ENCODE measurements at regions not wholly inside any gene's neighbourhood (a gene's known extent, or its start where the extent isn't known, plus 50 kb on each side); places are given as distances from the start of the nearest gene placed in this dataset.

DNA sequence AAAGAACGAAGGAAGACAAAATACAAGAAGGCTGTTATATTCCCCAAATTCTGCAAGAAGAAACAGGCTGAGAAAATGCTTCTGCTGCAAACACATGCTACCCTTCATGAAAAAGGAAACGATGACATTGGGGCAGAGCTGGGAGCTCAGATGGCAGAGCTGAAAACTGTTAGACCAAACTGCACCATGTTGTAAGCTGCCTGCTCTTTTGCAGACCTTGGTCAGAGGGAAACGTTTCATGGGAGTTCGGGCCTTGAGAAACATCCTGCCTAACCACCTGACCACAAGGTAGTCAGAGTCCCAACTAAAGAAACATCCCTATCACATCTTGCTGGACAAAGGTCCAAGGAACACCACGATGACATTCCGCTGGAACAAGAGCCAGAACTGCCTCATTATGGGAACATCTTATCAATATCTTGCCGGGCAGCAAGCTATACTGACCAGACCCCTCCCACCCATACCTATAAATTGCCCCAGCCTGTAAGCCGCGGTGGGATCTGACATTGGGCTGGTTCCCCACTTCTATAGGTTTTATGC is 110.7 kb upstream of the CTSC start:
- no peak for DNase-seq (ENCODE audit: low read depth in 3 of 3)

DNA sequence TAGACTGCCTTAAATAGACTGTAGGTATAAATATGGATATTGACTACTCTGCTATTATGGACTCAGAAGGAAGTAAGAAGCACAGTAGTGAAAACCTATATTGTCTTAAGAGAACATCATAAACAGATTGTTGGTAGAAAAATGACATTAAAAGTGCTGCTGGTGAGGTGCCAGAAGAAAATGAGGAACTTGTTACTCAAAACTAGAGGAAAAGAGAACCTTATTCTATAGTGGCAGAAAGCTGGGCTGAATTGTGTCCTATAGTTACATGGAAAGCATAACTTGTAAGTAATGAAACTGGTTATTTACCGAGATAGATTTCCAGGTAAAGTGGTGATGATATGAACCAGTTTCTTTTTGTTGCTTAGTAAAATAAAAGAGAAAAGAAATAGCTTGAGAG is 109.7 kb upstream of the CTSC start:
- no peak for DNase-seq (ENCODE audit: low read depth in 3 of 3)

DNA sequence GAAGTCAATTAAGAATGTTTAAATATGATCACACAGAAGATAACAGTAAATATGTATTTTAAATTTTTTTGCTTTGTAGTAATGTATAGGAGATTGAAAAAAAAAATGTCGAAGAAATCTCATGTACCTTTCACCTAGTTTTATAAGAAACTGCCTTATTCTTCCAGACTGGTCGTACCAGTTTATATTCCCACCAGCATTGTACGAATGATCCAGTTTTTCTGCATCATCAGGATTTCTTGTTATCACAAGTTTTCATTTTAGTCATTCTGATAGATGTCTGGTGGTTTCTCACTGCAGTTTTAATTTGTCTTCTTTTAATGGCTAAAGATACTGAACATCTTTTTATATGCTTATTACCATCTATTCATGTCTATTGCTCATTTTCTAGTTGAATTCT is 101.8 kb upstream of the CTSC start:
- no peak for DNase-seq (ENCODE audit: low read depth in 3 of 3)

DNA sequence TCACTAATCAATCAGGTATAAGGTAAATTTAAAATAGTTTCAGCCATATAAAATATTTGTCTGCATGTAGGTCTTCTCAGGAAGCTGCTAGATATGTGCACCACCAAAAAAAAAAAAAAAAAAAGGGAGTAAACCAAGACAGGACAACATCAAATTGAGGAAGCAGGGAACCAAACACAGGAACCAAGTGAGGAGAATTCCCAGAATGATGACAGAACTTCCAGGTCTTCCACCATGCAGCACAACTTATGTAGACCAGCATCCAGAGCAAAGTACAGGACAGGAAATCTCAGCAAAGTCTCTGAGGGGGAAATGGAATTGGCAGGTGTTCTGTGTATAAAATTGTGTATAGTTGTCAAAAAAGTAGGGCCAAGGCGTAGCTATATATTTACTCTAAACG is 101.2 kb upstream of the CTSC start:
- DNase-seq (ENCODE audit: low read depth in 3 of 3): no peak

DNA sequence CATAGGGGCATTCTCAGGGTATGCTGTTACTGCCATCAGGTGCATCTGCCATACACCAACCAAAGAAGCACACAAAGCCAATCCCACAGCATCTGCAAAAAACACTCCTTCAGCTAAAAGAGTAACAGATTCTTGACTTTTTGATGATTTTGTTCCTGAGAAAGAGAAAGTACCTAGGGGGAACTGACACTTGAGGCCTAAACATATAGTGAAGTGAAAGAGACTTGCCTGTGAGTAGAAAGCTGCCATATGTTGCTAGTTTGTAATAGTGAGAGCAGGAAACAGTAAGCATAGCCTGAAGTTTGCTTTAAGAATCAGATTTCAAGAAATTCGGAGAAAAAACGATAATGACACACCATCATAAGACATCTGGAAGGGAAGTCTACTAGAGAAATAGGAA is 97.9 kb upstream of the CTSC start:
- no peak for DNase-seq (ENCODE audit: low read depth in 3 of 3)

DNA sequence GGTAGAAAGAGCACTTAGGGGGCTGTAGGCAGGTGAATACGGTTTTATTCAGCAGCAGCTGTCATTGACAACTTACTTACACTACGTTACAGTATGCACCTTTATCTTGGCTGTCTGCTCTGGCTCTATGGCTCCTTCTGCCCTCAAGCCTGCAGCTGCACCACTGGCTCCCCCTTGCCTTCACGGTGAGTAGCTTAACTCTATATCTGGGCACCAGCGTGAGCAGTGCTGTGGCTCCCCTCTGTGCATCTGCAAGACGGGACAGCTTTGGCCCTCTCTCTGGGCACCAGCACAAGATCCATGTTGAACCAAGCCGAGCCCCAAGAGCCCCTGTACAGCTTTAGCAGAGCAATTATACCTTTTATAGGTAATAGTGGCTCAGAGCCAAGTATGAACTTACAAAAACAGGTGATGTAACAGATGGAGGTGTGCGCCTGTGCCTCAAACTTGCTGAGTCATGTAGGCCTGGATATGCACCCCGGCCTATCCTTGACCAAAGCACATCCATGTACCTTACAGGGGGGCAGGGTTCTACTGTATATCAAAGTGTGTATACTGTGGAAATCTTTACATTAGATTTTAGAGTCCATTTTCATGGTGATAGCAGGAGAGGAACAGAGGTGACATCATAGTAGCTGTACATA is 96.9 kb upstream of the CTSC start:
- DNase-seq (ENCODE audit: low read depth in 3 of 3): no peak

DNA sequence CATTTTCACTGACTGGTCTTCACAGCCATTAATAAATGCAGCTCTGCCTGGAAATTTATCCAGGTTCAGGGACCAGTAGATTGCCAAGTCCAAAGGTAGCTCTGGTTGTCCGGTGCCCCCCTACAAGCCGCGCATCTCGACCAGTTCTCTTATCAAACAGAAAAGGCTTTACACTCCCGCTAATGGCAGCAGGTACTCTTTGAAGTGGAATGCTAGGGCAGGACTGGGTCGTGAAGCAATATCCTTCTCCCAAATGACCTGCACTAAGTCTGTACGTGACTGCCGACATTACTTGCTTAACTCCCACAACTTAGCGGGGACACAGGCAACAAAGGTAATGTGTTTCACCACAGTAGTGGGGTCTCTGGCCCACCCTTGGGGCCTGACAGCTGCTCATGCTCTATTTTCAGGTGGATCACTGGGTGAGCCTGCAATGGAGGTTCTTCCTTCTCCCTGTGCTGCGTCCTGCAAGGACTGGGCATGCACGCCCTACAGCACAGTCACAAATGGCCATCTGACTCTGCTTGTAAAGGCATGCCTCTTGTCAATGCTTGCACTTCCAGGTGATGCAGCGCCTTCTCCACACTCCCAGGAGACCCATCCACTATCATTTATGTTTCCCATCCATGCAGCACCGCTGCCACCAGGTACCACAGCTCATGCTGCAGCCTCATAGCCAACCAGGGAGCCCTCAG is 96.1 kb upstream of the CTSC start:
- DNase-seq (ENCODE audit: low read depth in 3 of 3): no peak

DNA sequence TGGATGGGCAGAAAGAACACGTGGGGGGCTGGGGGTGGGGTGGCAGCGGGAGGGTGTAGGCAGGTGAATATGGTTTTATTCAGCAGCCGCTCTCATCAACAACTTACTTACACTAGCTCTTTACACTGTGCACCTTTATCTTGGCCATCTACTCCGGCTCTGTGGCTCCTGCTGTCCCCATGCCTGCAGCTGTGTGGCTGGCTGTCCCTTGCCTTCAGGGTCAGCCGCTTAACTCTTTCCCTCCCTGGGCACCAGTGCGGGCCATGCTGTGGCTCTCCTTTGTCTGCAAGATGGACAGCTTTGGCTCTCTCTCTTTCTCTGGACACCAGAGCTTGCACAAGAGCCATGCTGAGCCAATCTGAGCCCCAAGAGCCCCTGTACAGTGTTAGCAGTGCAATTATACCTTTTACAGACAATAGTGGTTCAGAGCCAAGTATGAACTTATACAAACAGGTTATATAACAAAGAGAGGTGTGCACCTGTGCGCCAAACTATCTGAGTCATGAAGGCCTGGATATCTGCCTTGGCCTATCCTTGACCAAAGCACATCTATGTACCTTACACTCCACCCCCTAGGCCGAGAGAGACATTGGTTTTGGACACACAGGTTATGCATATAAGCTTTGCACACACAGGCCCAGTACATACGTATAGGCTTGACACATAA is 94.3 kb upstream of the CTSC start:
- no peak for DNase-seq (ENCODE audit: low read depth in 3 of 3)

DNA sequence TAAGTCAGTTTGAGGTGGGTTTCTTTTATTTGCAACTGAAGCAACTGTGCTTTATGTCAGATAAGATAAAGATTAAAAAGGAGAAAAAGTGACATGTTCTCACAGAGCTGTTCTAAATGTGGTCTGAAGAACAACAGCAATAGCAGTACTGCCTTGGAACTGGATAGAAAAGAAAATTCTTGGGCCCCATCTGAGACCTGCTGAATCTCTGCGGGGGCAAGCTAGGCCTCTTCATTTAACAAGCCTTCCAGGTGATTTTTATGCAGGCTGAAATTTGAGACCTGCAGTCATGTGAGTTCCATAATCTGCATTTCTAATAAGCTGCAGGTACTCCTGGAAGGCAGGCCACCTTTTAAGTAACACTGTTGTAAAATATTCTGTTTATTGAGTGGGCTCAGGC is 91.4 kb upstream of the CTSC start:
- DNase-seq (ENCODE audit: low read depth in 3 of 3): no peak

DNA sequence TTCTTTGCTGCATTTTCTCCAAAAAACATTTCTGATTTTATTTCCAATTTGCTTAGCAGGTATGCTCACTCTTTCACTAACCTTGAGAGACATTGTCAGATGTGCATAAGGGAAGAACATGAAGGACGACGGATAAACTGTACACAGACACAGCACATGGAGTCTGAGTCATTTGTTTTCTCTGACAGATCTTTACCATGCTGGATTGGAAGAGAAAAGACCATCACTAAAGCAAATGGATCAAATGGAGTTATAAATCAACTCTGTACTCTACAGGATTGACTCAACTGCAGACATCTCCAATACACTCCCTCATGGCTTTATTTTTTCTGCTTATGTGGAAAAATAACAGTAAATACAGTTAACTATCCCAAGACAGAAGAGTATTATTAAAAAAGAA is 90.2 kb upstream of the CTSC start:
- no peak for DNase-seq (ENCODE audit: low read depth in 3 of 3)

DNA sequence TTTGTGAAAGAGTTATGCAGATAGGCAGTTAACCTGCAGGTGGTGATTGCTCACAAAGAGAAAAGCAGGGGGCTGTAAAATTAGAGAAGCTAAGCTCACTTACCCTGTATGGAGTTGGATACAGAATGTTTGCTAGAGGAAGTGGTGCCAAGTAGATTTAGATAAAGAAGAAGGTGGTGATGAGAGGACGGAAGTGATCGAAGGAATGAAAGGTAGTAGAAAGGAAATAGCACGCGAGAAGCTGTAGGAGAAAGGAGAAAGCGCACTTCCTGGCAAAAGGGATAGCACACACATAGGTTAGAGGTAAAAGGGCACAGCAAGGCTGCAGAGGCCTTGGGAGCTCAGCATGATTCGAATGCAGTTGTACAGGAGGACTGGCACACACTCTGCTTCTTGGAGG is 87.3 kb upstream of the CTSC start:
- no peak for DNase-seq (ENCODE audit: low read depth in 3 of 3)

DNA sequence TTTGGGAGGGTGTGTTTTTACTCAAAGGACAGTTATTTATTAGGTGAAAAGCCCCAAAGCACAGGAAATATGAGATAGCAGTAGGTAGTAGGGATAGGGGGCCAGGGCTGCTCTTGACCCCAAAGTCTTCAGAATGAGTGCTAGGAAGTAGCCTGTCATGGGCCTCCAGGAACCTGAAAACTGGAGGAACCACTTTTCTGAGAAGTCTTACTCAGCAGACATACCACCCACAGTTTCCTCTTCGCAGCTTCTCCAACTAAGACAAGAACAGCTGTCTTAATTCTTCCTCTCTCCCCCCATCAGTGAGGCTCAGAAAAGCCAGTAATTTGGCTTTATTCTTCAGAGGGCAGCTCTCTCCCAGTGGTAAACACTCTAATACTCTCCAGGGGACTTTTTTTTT is 84.0 kb upstream of the CTSC start:
- DNase-seq (ENCODE audit: low read depth in 3 of 3): peak in 2 of 3 experiments; percentile 2 to 19

DNA sequence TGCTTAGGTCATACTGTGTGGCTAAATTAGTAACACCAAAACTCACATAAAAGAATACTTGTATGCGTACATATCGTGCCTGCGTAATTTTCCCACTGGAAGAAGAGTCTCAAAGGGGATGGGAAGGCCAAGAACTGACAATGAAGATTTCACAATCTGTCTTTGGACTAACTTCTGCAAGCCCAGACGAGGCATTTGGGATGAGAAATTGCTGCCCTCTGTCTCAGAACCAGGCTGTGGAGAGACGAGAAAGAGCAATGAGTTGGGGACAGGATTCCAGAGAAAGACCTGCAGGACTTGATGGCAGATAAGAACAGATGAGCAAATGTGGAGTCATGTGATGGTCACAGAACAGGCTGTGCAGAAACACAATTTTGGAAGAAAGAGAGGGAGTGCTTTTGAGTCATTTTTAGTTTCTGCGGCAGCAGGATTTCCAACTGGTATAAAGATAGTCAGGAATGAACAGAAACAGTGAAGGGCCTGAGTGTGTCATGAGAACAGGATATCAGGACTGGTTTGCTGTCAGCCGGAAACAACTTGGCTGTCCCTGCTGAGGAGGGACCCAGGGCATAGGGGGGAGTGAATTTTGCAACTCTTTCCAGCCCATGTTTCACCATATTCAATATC is 82.7 kb upstream of the CTSC start:
- DNase-seq (ENCODE audit: low read depth in 3 of 3): no peak

DNA sequence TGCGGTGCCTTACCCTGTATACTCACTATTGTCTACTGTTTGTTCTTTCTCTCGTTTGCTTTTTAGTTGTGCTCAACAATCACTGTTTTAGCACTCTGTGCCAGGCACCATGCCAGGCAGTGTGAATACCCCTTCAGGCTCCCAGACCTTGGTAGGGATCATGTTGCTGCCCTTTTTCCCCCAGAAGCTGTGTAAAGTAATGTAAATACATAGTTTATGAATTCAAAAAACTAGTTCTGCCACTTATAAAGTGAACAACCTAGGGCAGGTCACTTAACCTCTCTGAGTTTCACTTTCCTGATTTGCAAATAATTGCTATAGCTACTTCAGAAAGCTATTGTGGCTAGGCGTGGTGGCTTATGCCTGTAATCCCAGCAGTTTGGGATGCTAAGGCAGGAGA is 81.0 kb upstream of the CTSC start:
- no peak for DNase-seq (ENCODE audit: low read depth in 3 of 3)

DNA sequence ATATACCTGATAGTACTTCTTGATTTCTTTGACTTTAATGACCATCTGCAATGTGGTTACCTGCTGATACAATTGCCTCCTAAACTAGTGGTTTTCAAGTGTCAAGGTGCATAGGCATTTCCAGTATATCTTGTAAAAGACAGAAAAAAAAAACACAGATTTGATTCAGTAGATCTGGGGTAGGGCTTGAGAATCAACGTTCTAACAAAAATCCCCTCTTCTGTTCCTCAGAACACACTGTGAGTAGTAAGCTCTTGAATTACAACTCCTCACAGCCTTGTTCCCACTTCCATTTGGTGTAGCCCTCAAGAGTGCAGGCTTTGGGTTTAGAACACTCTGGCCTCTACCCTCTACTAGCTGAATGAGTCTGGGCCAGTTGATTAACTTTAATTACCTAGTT is 78.0 kb upstream of the CTSC start:
- no peak for DNase-seq (ENCODE audit: low read depth in 3 of 3)

DNA sequence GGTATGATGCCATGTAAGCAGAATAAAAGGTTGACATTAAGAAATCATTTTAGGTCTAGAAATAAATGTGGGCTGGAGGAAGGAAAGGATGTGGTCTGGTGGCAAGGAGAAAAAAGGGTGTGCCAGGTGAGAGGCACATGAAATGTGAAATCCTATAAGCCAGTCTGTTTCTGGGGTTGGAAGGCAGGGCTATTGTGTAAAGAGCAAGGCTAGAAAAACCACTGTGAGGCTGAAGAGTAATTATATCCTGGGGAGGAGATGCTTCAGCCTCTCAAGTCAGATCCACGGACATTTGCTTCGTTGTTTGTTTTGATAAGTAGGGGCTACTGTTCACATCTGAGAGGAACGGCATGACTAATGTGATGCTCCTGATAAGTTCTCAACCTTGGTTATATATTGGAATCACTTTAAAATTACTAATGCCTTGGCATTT is 77.5 kb upstream of the CTSC start:
- DNase-seq (ENCODE audit: low read depth in 3 of 3): no peak

DNA sequence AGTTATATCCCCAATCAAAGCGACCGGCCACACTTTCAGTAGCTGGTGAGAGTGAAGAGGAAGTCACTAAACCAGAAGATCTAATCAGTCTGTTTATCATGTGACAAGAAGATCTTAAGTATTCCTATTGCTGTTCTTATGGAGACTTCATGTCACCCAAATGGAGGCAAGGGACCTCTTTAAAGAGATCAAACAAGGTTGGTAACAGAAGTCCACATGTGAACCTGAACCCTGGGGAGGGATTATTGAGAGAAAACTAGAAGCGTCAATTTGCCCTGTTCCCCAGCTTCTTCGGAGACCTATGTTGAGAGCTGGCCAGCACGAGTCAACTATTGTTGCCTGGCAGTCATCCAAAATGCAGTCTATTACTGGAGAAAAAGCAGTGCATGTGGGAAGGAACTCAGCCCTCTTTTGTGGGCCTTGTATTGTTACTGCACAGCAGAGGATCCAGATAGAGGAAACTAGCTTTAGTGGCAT is 76.9 kb upstream of the CTSC start:
- DNase-seq (ENCODE audit: low read depth in 3 of 3): no peak

DNA sequence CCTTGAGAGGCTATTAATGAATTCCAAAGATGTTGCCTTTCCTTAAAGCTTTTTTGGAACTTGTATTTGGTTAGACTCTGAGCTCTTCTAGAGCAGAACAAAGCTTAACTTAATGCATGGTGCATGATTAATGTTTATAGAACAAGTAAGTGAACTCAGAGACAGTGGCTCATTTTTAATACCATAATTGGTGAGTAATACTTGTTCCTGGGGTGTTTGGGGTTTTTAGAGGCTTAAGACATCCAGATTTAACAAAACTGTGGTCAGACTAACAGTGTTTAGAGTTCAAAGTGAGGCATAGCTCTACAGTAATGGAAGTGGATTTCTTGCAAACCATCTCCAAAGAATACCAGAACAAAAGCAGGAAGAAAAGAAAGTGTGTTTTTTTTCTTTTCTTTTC is 73.7 kb upstream of the CTSC start:
- no peak for DNase-seq (ENCODE audit: low read depth in 3 of 3)

DNA sequence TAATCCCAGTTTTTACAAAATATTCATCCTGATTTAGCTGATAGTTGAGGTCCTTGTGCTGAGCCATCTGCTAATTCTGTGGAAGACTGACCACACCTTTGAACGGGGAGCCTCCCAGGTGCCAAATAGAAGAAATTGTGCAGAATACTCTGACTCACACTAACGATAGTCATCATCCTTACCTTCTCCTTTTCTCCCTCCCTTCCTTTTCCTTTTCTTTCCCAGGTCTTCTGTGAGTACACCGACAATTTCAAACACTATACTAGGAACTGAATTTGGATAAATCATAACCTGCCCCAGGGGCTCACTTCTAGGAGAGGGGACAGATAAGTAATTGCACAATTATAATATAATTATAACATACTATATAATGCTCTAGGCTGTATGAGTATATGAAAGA is 73.1 kb upstream of the CTSC start:
- DNase-seq (ENCODE audit: low read depth in 3 of 3): no peak

DNA sequence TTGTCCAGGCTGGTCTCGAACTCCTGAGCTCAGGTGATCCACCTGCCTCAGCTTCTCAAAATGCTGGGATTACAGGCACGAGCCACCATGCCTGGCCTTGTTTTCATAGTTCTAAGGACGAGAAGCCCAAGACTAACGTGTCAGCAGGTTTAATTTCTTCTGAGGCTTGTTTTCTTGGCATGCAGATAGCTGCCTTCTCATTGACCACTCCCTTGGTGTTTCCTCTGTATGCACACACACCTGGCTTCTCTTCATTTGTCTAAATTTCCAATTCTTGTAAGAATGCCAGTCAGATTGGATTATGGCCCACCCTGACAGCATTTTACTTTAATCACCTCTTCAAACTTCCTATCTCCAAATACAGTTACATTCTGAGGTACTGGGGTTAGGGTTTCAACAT is 72.5 kb upstream of the CTSC start:
- DNase-seq (ENCODE audit: low read depth in 3 of 3): no peak

DNA sequence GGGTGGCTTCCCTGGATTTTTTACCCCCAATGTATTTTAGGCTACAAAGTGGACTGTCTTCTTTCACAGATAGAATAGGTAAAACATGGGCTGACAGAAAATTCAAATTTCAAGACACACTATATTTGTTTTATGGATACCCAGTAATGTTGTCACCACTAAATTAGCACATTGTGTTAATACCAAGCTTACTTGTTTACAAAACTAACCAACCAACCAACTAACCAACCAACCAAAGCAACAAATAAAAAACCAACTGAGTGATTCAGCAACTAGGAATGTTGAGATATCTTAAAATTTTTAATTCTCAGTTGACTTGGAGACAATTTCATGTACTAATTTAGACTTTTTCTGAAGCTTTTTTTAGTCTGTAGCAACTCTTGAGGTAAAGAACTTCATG is 69.3 kb upstream of the CTSC start:
- no peak for DNase-seq (ENCODE audit: low read depth in 3 of 3)

DNA sequence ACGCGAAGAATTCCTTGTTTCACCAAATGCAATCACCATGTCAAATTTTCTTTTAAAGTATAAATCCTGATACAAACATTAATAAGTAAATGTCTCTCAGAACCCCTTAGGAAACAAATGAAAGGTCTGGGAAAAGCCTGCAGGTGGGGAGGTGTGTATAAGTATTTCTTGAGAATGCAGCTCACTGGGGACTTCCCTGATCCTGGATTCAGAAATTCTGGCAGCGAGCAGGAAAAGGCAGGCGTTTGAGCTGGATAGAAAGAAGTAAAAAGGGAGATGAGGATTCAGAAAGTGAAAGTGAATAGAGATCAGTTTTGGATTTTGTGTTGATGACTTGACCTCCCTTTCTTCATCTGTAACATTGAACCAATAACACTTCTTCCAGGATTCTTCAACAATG is 68.3 kb upstream of the CTSC start:
- no peak for DNase-seq (ENCODE audit: low read depth in 3 of 3)

All from stimulated activated CD4-positive, alpha-beta T cell treated with anti-CD3 and anti-CD28 coated beads, TNF-alpha, amount 100 ng/mL, for 4 hours (primary cell).